ENCODE measurements at regions not wholly inside any gene's neighbourhood (a gene's known extent, or its start where the extent isn't known, plus 50 kb on each side); places are given as distances from the start of the nearest gene placed in this dataset.

GRCh38 chr13:106685143-106685542, 117.2 kb upstream of the ARGLU1 start:
- no peak for DNase-seq

- DNase-seq, result no peak
These were observed 116.0 kb upstream of the ARGLU1 start for GRCh38 chr13:106683918-106684317.

GRCh38 chr13:106683179-106683578, 115.2 kb upstream of the ARGLU1 start:
- DNase-seq, result no peak

- no peak for DNase-seq
These were observed 114.1 kb upstream of the ARGLU1 start for GRCh38 chr13:106681997-106682396.

GRCh38 chr13:106681536-106681935, 113.6 kb upstream of the ARGLU1 start:
- DNase-seq, result no peak

- no peak for DNase-seq
These were observed 113.0 kb upstream of the ARGLU1 start for GRCh38 chr13:106680796-106681472.

- DNase-seq, result no peak
These were observed 110.9 kb upstream of the ARGLU1 start for GRCh38 chr13:106678646-106679418.

GRCh38 chr13:106675311-106675710, 107.4 kb upstream of the ARGLU1 start:
- DNase-seq, result no peak

GRCh38 chr13:106660746-106661625, 93.0 kb upstream of the ARGLU1 start:
- DNase-seq, result no peak

GRCh38 chr13:106657104-106657503, 89.2 kb upstream of the ARGLU1 start:
- no peak for DNase-seq

GRCh38 chr13:106656186-106656585, 88.2 kb upstream of the ARGLU1 start:
- no peak for DNase-seq

- no peak for DNase-seq
These were observed 83.5 kb upstream of the ARGLU1 start for GRCh38 chr13:106651442-106651841.

- DNase-seq, result no peak
These were observed 82.8 kb upstream of the ARGLU1 start for GRCh38 chr13:106650690-106651205.

- no peak for DNase-seq
These were observed 81.6 kb upstream of the ARGLU1 start for GRCh38 chr13:106649495-106649894.

GRCh38 chr13:106640515-106640914, 72.6 kb upstream of the ARGLU1 start:
- no peak for DNase-seq

GRCh38 chr13:106637519-106637918, 69.6 kb upstream of the ARGLU1 start:
- DNase-seq, result no peak

- no peak for DNase-seq
These were observed 68.6 kb upstream of the ARGLU1 start for GRCh38 chr13:106636492-106636891.

GRCh38 chr13:106635616-106636015, 67.7 kb upstream of the ARGLU1 start:
- no peak for DNase-seq

GRCh38 chr13:106633321-106633720, 65.4 kb upstream of the ARGLU1 start:
- no peak for DNase-seq

- DNase-seq, result no peak
These were observed 62.7 kb upstream of the ARGLU1 start for GRCh38 chr13:106630650-106631049.

GRCh38 chr13:106630162-106630561, 62.2 kb upstream of the ARGLU1 start:
- DNase-seq, result no peak

GRCh38 chr13:106628936-106629659, 61.2 kb upstream of the ARGLU1 start:
- DNase-seq, result no peak

GRCh38 chr13:106626473-106626872, 58.5 kb upstream of the ARGLU1 start:
- DNase-seq, result no peak

All from activated naive CD4-positive, alpha-beta T cell (primary cell).